ENCODE measurements at regions not wholly inside any gene's neighbourhood (a gene's known extent, or its start where the extent isn't known, plus 50 kb on each side); places are given as distances from the start of the nearest gene placed in this dataset.

- ATAC-seq (ENCODE audit: low read depth) (peak; percentile 23; the same call in 2 of the 3 replicates), DNase-seq (ENCODE audit: low spot score) (no peak)
- H3K4me1 ChIP-seq (ENCODE audit: insufficient read depth, poor library complexity, severe bottlenecking), result peaks cover 7% of the 10 kb centered on the region
- H3K27me3 ChIP-seq (ENCODE audit: insufficient read depth, poor library complexity, severe bottlenecking), result no peaks in the 10 kb centered on the region
- no peaks in the 10 kb centered on the region for H3K36me3 ChIP-seq (ENCODE audit: low read depth)
- no peak overlapping the region for H3K27ac ChIP-seq (ENCODE audit: poor library complexity, severe bottlenecking)
- TF ChIP-seq CTCF (IDR thresholded peaks at IDR 0.05; ENCODE audit: poor library complexity, severe bottlenecking), result no peak
- H3K4me3 ChIP-seq (ENCODE audit: severe bottlenecking), result no peak overlapping the region
- H3K9me3 ChIP-seq (ENCODE audit: severe bottlenecking), result no peaks in the 10 kb centered on the region
Observed at GRCh38 chr2:39991298-39991697, 212.2 kb upstream of the THUMPD2 start.

- Histone ChIP-seq H3K4me1 (ENCODE audit: insufficient read depth, poor library complexity, severe bottlenecking) (peaks cover 5% of the 10 kb centered on the region), H3K9me3 (ENCODE audit: severe bottlenecking) (no peaks in the 10 kb centered on the region), H3K27ac (ENCODE audit: poor library complexity, severe bottlenecking) (no peak overlapping the region), H3K27me3 (ENCODE audit: insufficient read depth, poor library complexity, severe bottlenecking) (no peaks in the 10 kb centered on the region), H3K4me3 (ENCODE audit: severe bottlenecking) (no peak overlapping the region), H3K36me3 (ENCODE audit: low read depth) (no peaks in the 10 kb centered on the region)
- DNase-seq (ENCODE audit: low spot score) (no peak), ATAC-seq (ENCODE audit: low read depth) (no peak)
- TF ChIP-seq CTCF (IDR thresholded peaks at IDR 0.05; ENCODE audit: poor library complexity, severe bottlenecking), result no peak
Observed at GRCh38 chr2:39990335-39990900, 211.4 kb upstream of the THUMPD2 start.

- Histone ChIP-seq H3K4me3 (ENCODE audit: severe bottlenecking) (no peak overlapping the region), H3K36me3 (ENCODE audit: low read depth) (no peaks in the 10 kb centered on the region), H3K27ac (ENCODE audit: poor library complexity, severe bottlenecking) (no peak overlapping the region), H3K4me1 (ENCODE audit: insufficient read depth, poor library complexity, severe bottlenecking) (peaks cover 5% of the 10 kb centered on the region), H3K9me3 (ENCODE audit: severe bottlenecking) (no peaks in the 10 kb centered on the region), H3K27me3 (ENCODE audit: insufficient read depth, poor library complexity, severe bottlenecking) (no peaks in the 10 kb centered on the region)
- DNase-seq (ENCODE audit: low spot score) (no peak), ATAC-seq (ENCODE audit: low read depth) (no peak)
- TF ChIP-seq CTCF (IDR thresholded peaks at IDR 0.05; ENCODE audit: poor library complexity, severe bottlenecking), result no peak
Observed at GRCh38 chr2:39989888-39990287, 210.8 kb upstream of the THUMPD2 start.

GRCh38 chr2:39981883-39982311 lies 202.8 kb upstream of the THUMPD2 start:
- ATAC-seq (ENCODE audit: low read depth) (no peak), DNase-seq (ENCODE audit: low spot score) (no peak)
- H3K36me3 ChIP-seq (ENCODE audit: low read depth), result no peaks in the 10 kb centered on the region
- H3K4me3 ChIP-seq (ENCODE audit: severe bottlenecking), result no peak overlapping the region
- TF ChIP-seq CTCF (IDR thresholded peaks at IDR 0.05; ENCODE audit: poor library complexity, severe bottlenecking), result no peak
- no peaks in the 10 kb centered on the region for H3K9me3 ChIP-seq (ENCODE audit: severe bottlenecking)
- H3K27ac ChIP-seq (ENCODE audit: poor library complexity, severe bottlenecking), result no peak overlapping the region
- no peaks in the 10 kb centered on the region for H3K4me1 ChIP-seq (ENCODE audit: insufficient read depth, poor library complexity, severe bottlenecking)
- H3K27me3 ChIP-seq (ENCODE audit: insufficient read depth, poor library complexity, severe bottlenecking), result no peaks in the 10 kb centered on the region

- no peak for TF ChIP-seq CTCF (IDR thresholded peaks at IDR 0.05; ENCODE audit: poor library complexity, severe bottlenecking)
- H3K4me3 ChIP-seq (ENCODE audit: severe bottlenecking), result no peak overlapping the region
- ATAC-seq (ENCODE audit: low read depth), result no peak
- no peak for DNase-seq (ENCODE audit: low spot score)
- no peaks in the 10 kb centered on the region for H3K36me3 ChIP-seq (ENCODE audit: low read depth)
- H3K27ac ChIP-seq (ENCODE audit: poor library complexity, severe bottlenecking), result no peak overlapping the region
- H3K4me1 ChIP-seq (ENCODE audit: insufficient read depth, poor library complexity, severe bottlenecking), result no peaks in the 10 kb centered on the region
- H3K9me3 ChIP-seq (ENCODE audit: severe bottlenecking), result no peaks in the 10 kb centered on the region
- no peaks in the 10 kb centered on the region for H3K27me3 ChIP-seq (ENCODE audit: insufficient read depth, poor library complexity, severe bottlenecking)
Observed at GRCh38 chr2:39975476-39976020, 196.5 kb upstream of the THUMPD2 start.
